ENCODE measurements at regions not wholly inside any gene's neighbourhood (a gene's known extent, or its start where the extent isn't known, plus 50 kb on each side); places are given as distances from the start of the nearest gene placed in this dataset.

- no peak for TF ChIP-seq BCLAF1 (IDR thresholded peaks at IDR 0.05)
- no peak for TF ChIP-seq CBFB (IDR thresholded peaks at IDR 0.05; ENCODE audit: low read depth)
These were observed 1074.0 kb downstream of the CDH11 start (continued) for GRCh38 chr16:64047878-64048277.

DNA sequence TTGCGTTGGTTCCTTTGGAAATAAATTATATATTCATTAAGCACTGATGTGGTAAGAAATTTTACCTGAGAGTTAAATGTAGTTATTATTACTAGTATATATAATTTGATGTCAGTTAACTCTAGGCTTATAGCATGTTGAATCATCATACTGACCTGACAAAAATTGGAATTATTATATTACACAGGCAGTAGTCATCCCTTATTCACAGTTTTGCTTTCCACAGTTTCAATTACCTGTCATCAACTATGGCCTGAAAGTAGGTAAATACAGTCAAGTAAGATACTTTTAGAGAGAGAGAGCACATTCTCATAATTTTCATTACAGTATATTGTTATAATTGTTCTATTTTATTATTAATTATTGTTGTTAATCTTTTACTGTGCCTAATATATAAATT, 1074.7 kb downstream of the CDH11 start:
- no peaks in the 10 kb centered on the region for H3K36me3 ChIP-seq (ENCODE audit: control insufficient read depth in 2 of 2, insufficient read depth in 2 of 2, low read length in 1 of 2)
- in situ Hi-C loops (cut with MboI), result no loop called here
- no peaks in the 10 kb centered on the region for H3K79me2 ChIP-seq (ENCODE audit: control insufficient read depth, insufficient read depth, low read length)
- no peak for FAIRE-seq
- RAD21 ChIA-PET (ENCODE audit: unreplicated experiment), result no interaction called here
- POLR2A ChIA-PET, result no interaction called here
- no peak for DNase-seq (ENCODE audit: low read depth, low spot score)
- BruUV-seq (replicated peaks), result no TSS peak
- no peaks in the 10 kb centered on the region for H3K4me1 ChIP-seq (ENCODE audit: control insufficient read depth, insufficient read depth, low read length)
- intact Hi-C loops (cut with micrococcal nuclease; ENCODE audit: unreplicated experiment), result no loop called here
- ATAC-seq, result no peak
- CTCF ChIA-PET, result no interaction called here
- no peak overlapping the region for H2AFZ ChIP-seq (ENCODE audit: control insufficient read depth, low read depth, low read length)
- H3K9ac ChIP-seq (ENCODE audit: control insufficient read depth, insufficient read depth, low read length), result no peak overlapping the region
- no peak overlapping the region for H3K4me3 ChIP-seq
- H4K20me1 ChIP-seq (ENCODE audit: control insufficient read depth, insufficient read depth), result no peaks in the 10 kb centered on the region
- WGBS (ENCODE audit: insufficient coverage, insufficient replicate concordance, low lambda C conversion rate, missing lambda C conversion rate), result 70% methylated on average over 1 of the region's 1 CpG
- no peaks in the 10 kb centered on the region for H3K9me3 ChIP-seq (replicated peaks; ENCODE audit: control insufficient read depth, insufficient read depth, low read length)
- no peaks in the 10 kb centered on the region for H3K27me3 ChIP-seq (replicated peaks in 1 of 2; ENCODE audit: control insufficient read depth in 2 of 2, insufficient read depth in 2 of 2, low read length in 1 of 2)
- no peak overlapping the region for H3K4me2 ChIP-seq (ENCODE audit: control insufficient read depth, insufficient read depth)
- SMC1A ChIA-PET (ENCODE audit: uncharacterized antibody, unreplicated experiment), result no interaction called here
- TF ChIP-seq SREBF2 (IDR thresholded peaks at IDR 0.05; ENCODE audit: low read length) (no peak), YBX1 (IDR thresholded peaks at IDR 0.05) (no peak)
- H3K27ac ChIP-seq (ENCODE audit: control insufficient read depth, insufficient read depth), result no peak overlapping the region

DNA sequence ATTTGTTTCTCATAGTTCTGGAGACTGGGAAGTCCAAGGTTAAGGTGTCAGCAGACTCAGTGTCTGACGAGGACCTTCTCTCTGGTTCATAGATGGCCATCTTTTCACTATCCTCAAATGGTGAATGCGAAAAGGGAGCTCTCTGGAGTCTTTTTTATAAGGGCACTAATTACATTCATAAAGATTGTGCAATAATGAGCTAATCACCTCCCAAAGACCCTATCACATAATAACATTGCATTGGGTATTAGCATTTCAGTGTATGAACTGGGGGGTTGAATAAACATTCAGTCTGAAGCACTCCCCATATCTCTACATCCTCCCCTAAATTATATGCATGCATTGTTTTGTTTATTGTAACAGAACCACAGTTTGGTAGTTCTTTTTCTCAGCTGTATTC, 1086.5 kb downstream of the CDH11 start:
- ChIA-PET RAD21 (ENCODE audit: unreplicated experiment) (no interaction called here), CTCF (no interaction called here), POLR2A (no interaction called here), SMC1A (ENCODE audit: uncharacterized antibody, unreplicated experiment) (no interaction called here)
- Histone ChIP-seq H3K4me2 (ENCODE audit: control insufficient read depth, insufficient read depth) (no peak overlapping the region), H3K4me1 (ENCODE audit: control insufficient read depth, insufficient read depth, low read length) (no peaks in the 10 kb centered on the region), H4K20me1 (ENCODE audit: control insufficient read depth, insufficient read depth) (no peaks in the 10 kb centered on the region), H3K9ac (ENCODE audit: control insufficient read depth, insufficient read depth, low read length) (no peak overlapping the region), H3K79me2 (ENCODE audit: control insufficient read depth, insufficient read depth, low read length) (no peaks in the 10 kb centered on the region), H3K9me3 (replicated peaks; ENCODE audit: control insufficient read depth, insufficient read depth, low read length) (no peaks in the 10 kb centered on the region), H3K4me3 (no peak overlapping the region), H2AFZ (ENCODE audit: control insufficient read depth, low read depth, low read length) (no peak overlapping the region), H3K27me3 (replicated peaks in 1 of 2; ENCODE audit: control insufficient read depth in 2 of 2, insufficient read depth in 2 of 2, low read length in 1 of 2) (no peaks in the 10 kb centered on the region), H3K27ac (ENCODE audit: control insufficient read depth, insufficient read depth) (no peak overlapping the region), H3K36me3 (ENCODE audit: control insufficient read depth in 2 of 2, insufficient read depth in 2 of 2, low read length in 1 of 2) (no peaks in the 10 kb centered on the region)
- BruUV-seq (replicated peaks), result no TSS peak
- DNase-seq (ENCODE audit: low read depth, low spot score), result no peak
- intact Hi-C loops (cut with micrococcal nuclease; ENCODE audit: unreplicated experiment) (no loop called here), in situ Hi-C loops (cut with MboI) (loop anchor here (10.0 kb wide), 1 partner anchor 59 kb away; no protein-coding TSS in a partner anchor)
- FAIRE-seq, result no peak
- ATAC-seq, result no peak
- 3% methylated on average over 2 of the region's 2 CpGs for WGBS (ENCODE audit: insufficient coverage, insufficient replicate concordance, low lambda C conversion rate, missing lambda C conversion rate)
- TF ChIP-seq TCF7 (IDR thresholded peaks at IDR 0.05; ENCODE audit: borderline replicate concordance) (no peak), ZBTB40 (IDR thresholded peaks at IDR 0.05; ENCODE audit: borderline replicate concordance) (no peak), KDM1A (IDR thresholded peaks at IDR 0.05; ENCODE audit: borderline replicate concordance) (no peak), RB1 (IDR thresholded peaks at IDR 0.05; ENCODE audit: borderline replicate concordance) (no peak), CBX5 (IDR thresholded peaks at IDR 0.05; ENCODE audit: low read depth) (no peak), MEF2B (IDR thresholded peaks at IDR 0.05; ENCODE audit: partially characterized antibody, poor library complexity, severe bottlenecking) (no peak), NBN (IDR thresholded peaks at IDR 0.05) (no peak), FOXM1 (IDR thresholded peaks at IDR 0.05; ENCODE audit: low read depth, low read length) (no peak)
